HepG2 (cell line): ENCODE measurements at regions not wholly inside any gene's neighbourhood (a gene's known extent, or its start where the extent isn't known, plus 50 kb on each side); places are given as distances from the start of the nearest gene placed in this dataset.

Source experiments
- ATAC-seq: fragments of 200-7000 bp; cut with Tn5 transposase; 3 replicates; pipeline ENCODE4 v1.9.1; 2020; ENCODE audit warnings: mild to moderate bottlenecking, moderate library complexity
- BruUV-seq: library from RNA; stranded (reverse); fragments of 400-500 nt; replicated peaks from 2 replicates; lab custom pipeline; 2021; lab: Mats Ljungman, UMichigan
- CTCF ChIA-PET: fragments of 300-600 bp; formaldehyde crosslinking; extraction: SDS; loops from one replicate; lab custom pipeline; 2021; ENCODE audit warnings: low total read pairs, inconsistent platforms, low intra/inter-chr PET ratio; lab: Yijun Ruan, JAX
- POLR2A ChIA-PET: fragments of 350-600 bp; sonication (Branson Sonifier 250); formaldehyde crosslinking; loops from one replicate; lab custom pipeline; 2020; ENCODE audit warnings: antibody characterized with exemption, inconsistent platforms; lab: Yijun Ruan, JAX
- DNase-seq: peaks from one replicate; pipeline ENCODE4 v3.0.0-alpha.2; 2015; ENCODE audit warnings: low spot score
- FAIRE-seq: peaks from 3 replicates; lab custom pipeline; 2011; peaks lifted over from hg19 to GRCh38; lab: Jason Lieb, UNC
- H2AFZ ChIP-seq: one replicate; pipeline ENCODE4 v1.6.1; 2011; ENCODE audit warnings: low read length, inconsistent platforms
- H3K27ac ChIP-seq: fragments of 300-600 bp; 3 replicates; pipeline ENCODE4 v1.8.0; 2011; ENCODE audit warnings: mixed run types, mild to moderate bottlenecking, mixed read lengths, low read length, inconsistent platforms; ENCODE audit not compliant: insufficient read depth; ENCODE audit errors: extremely low read length
- H3K27me3 ChIP-seq, 2 experiments: fragments of 200-600 bp in 1 of 2; 2 replicates in 1 of 2; 3 replicates in 1 of 2; pipeline versions ENCODE4 v1.6.0 to v1.8.0; 2011; ENCODE audit warnings: low read length in 2 of 2, mild to moderate bottlenecking in 2 of 2, moderate library complexity in 2 of 2, inconsistent platforms in 1 of 2; ENCODE audit not compliant: insufficient read depth in 2 of 2, control insufficient read depth in 1 of 2
- H3K36me3 ChIP-seq, 2 experiments: fragments of 200-600 bp in 1 of 2; replicated peaks in 1 of 2; 2 replicates in 1 of 2; 3 replicates in 1 of 2; pipeline versions ENCODE4 v1.5.1 to v1.8.0; 2011; ENCODE audit warnings: low read length in 2 of 2, inconsistent platforms in 1 of 2; ENCODE audit not compliant: insufficient read depth in 2 of 2, control insufficient read depth in 1 of 2
- H3K4me1 ChIP-seq: 2 replicates; pipeline ENCODE4 v1.5.1; 2012; ENCODE audit warnings: low read length, inconsistent platforms; ENCODE audit not compliant: insufficient read depth
- H3K4me2 ChIP-seq: 2 replicates; pipeline ENCODE4 v1.6.0; 2011; ENCODE audit warnings: low read depth, low read length, inconsistent platforms
- H3K4me3 ChIP-seq, 3 experiments: fragments of 200-600 bp in 1 of 3; sonication (generic), shearing (Covaris generic) in 1 of 3; replicated peaks in 1 of 3; 2 replicates each; pipeline ENCODE4 v1.5.1; 2011 to 2016; ENCODE audit warnings: low read length in 3 of 3, inconsistent platforms in 2 of 3, low read depth in 2 of 3, mild to moderate bottlenecking in 2 of 3, control low read depth in 1 of 3, mixed read lengths in 1 of 3; ENCODE audit not compliant: insufficient read depth in 1 of 3
- H3K79me2 ChIP-seq: one replicate; pipeline ENCODE4 v1.6.1; 2011; ENCODE audit warnings: low read length, inconsistent platforms; ENCODE audit not compliant: insufficient read depth
- H3K9ac ChIP-seq: 2 replicates; pipeline ENCODE4 v1.6.0; 2011; ENCODE audit warnings: mild to moderate bottlenecking, low read depth, low read length, inconsistent platforms; ENCODE audit not compliant: insufficient read depth
- H3K9me3 ChIP-seq: 2 replicates; pipeline ENCODE4 v1.5.1; 2012; ENCODE audit warnings: mild to moderate bottlenecking, low read length
- H4K20me1 ChIP-seq: 2 replicates; pipeline ENCODE4 v1.6.0; 2011; ENCODE audit warnings: inconsistent platforms, mild to moderate bottlenecking, low read length, moderate library complexity; ENCODE audit not compliant: insufficient read depth
- ATF1 ChIP-seq: IDR thresholded peaks from 2 replicates; pipeline ENCODE4 v1.6.1; 2016; ENCODE audit warnings: mild to moderate bottlenecking, control low read depth
- ATRX ChIP-seq: sonication (generic); formaldehyde crosslinking; IDR thresholded peaks from 2 replicates; pipeline ENCODE4 v1.4.0; 2020; ENCODE audit warnings: missing genetic modification reagents, borderline replicate concordance
- BHLHE40 ChIP-seq: IDR thresholded peaks from 2 replicates; pipeline ENCODE4 v1.6.1; 2011; ENCODE audit warnings: low read length, improper control_type of control experiment
- CERS6 ChIP-seq: sonication (generic); formaldehyde crosslinking; IDR thresholded peaks from 2 replicates; pipeline ENCODE4 v1.5.0; 2020; ENCODE audit warnings: missing genetic modification reagents
- DMAP1 ChIP-seq: IDR thresholded peaks from 2 replicates; pipeline ENCODE4 v1.6.1; 2016
- SCMH1 ChIP-seq: sonication (generic); formaldehyde crosslinking; IDR thresholded peaks from 2 replicates; pipeline ENCODE4 v1.9.0; 2021; ENCODE audit warnings: missing genetic modification reagents, mild to moderate bottlenecking, borderline replicate concordance
- SMAD9 ChIP-seq: sonication (generic); formaldehyde crosslinking; IDR thresholded peaks from 2 replicates; pipeline ENCODE4 v1.5.1; 2020; ENCODE audit warnings: mild to moderate bottlenecking, missing genetic modification reagents
- SRF ChIP-seq: IDR thresholded peaks from 2 replicates; pipeline ENCODE4 v1.6.1; 2011; ENCODE audit warnings: mild to moderate bottlenecking, low read depth, low read length, moderate library complexity
- SRSF9 ChIP-seq: fragments of 200-400 bp; formaldehyde crosslinking; IDR thresholded peaks from 2 replicates; pipeline ENCODE4 v1.6.1; 2018; ENCODE audit warnings: borderline replicate concordance, mild to moderate bottlenecking, low read depth, low read length; ENCODE audit not compliant: insufficient read depth, poor library complexity, severe bottlenecking
- STAT5B ChIP-seq: sonication (generic); formaldehyde crosslinking; IDR thresholded peaks from 2 replicates; pipeline ENCODE4 v1.4.0; 2020; ENCODE audit warnings: missing genetic modification reagents
- ZC3H13 ChIP-seq: sonication (generic); formaldehyde crosslinking; IDR thresholded peaks from 2 replicates; pipeline ENCODE4 v1.8.1; 2023; ENCODE audit warnings: mild to moderate bottlenecking, missing genetic modification reagents, moderate library complexity
- ZFY ChIP-seq: sonication (generic); formaldehyde crosslinking; IDR thresholded peaks from 2 replicates; pipeline ENCODE4 v1.4.0; 2020; ENCODE audit warnings: missing genetic modification reagents
- ZNF282 ChIP-seq: fragments of 450-650 bp; IDR thresholded peaks from 2 replicates; pipeline ENCODE4 v1.6.1; 2018; ENCODE audit not compliant: partially characterized antibody
- ZNF543 ChIP-seq: sonication (generic); formaldehyde crosslinking; IDR thresholded peaks from 2 replicates; pipeline ENCODE4 v1.4.0; 2020; ENCODE audit warnings: mild to moderate bottlenecking, missing genetic modification reagents
- ZNF660 ChIP-seq: sonication (generic); formaldehyde crosslinking; IDR thresholded peaks from 2 replicates; pipeline ENCODE4 v1.5.1; 2020; ENCODE audit warnings: mild to moderate bottlenecking, low read depth, missing genetic modification reagents, borderline replicate concordance
- ZNF672 ChIP-seq: sonication (generic); formaldehyde crosslinking; IDR thresholded peaks from 2 replicates; pipeline ENCODE4 v1.8.1; 2022; ENCODE audit warnings: missing genetic modification reagents
- ZNF703 ChIP-seq: sonication (generic); formaldehyde crosslinking; IDR thresholded peaks from 2 replicates; pipeline ENCODE4 v1.5.1; 2020; ENCODE audit warnings: missing genetic modification reagents, mild to moderate bottlenecking, moderate library complexity, borderline replicate concordance
- ZNF737 ChIP-seq: sonication (generic); formaldehyde crosslinking; IDR thresholded peaks from 2 replicates; pipeline ENCODE4 v1.5.0; 2020; ENCODE audit warnings: missing genetic modification reagents, mild to moderate bottlenecking, borderline replicate concordance
- ZXDC ChIP-seq: sonication (generic); formaldehyde crosslinking; IDR thresholded peaks from 2 replicates; pipeline ENCODE4 v1.5.0; 2020; ENCODE audit warnings: mild to moderate bottlenecking, missing genetic modification reagents
- WGBS: methylation state at CpG from one replicate; pipeline ENCODE4 v1.1.6; 2017; ENCODE audit warnings: low lambda C conversion rate; 5-methylcytosine and 5-hydroxymethylcytosine counted together
- in situ Hi-C: cut with HindIII; loops from 2 replicates; pipeline ENCODE4 v1.10.0; 2017; ENCODE audit warnings: low pct_unique_long_range_greater_than_20kb; ENCODE audit not compliant: extremely low pct_ligation_motif_present
- intact Hi-C: fragments of 100-400 bp; cut with micrococcal nuclease; formaldehyde crosslinking; loops from one replicate; pipeline ENCODE4 v1.10.0; 2022; ENCODE audit not compliant: unreplicated experiment

- H3K79me2 ChIP-seq, result no peaks in the 10 kb centered on the region
- ChIA-PET POLR2A (no interaction called here), CTCF (no interaction called here)
- no peak overlapping the region for H3K4me2 ChIP-seq
- no peaks in the 10 kb centered on the region for H3K36me3 ChIP-seq
- H3K4me1 ChIP-seq, result no peaks in the 10 kb centered on the region
- no peak for DNase-seq
- ATAC-seq, result no peak
- in situ Hi-C loops (no loop called here), intact Hi-C loops (no loop called here)
- H3K4me3 ChIP-seq, result no peak overlapping the region
- no peak overlapping the region for H2AFZ ChIP-seq
- no peak overlapping the region for H3K27ac ChIP-seq
- H3K9ac ChIP-seq, result no peak overlapping the region
- H4K20me1 ChIP-seq, result no peaks in the 10 kb centered on the region
- FAIRE-seq, result no peak
- no peak for TF ChIP-seq SRSF9
- no peak for TF ChIP-seq ZNF703 (CRISPR knock-in tag)
- TF ChIP-seq ZC3H13 (CRISPR knock-in tag), result no peak
- no peak for TF ChIP-seq ZNF672 (CRISPR knock-in tag)
- TF ChIP-seq ZFY (CRISPR knock-in tag), result no peak
- no peak for TF ChIP-seq ZNF282
- TF ChIP-seq BHLHE40, result no peak
- TF ChIP-seq ZNF543 (CRISPR knock-in tag), result no peak
- no peak for TF ChIP-seq ATF1 (CRISPR knock-in tag)
- no peak for TF ChIP-seq ZNF737 (CRISPR knock-in tag)
- no peak for TF ChIP-seq SMAD9 (CRISPR knock-in tag)
- peaks cover 7% of the 10 kb centered on the region; the same call in 1 of the 2 replicates for H3K9me3 ChIP-seq
- BruUV-seq, result no TSS peak
- no peaks in the 10 kb centered on the region for H3K27me3 ChIP-seq
Measured at GRCh38 chr12:59916988-59917387, 321.2 kb downstream of the SLC16A7 start.

- intact Hi-C loops (no loop called here), in situ Hi-C loops (no loop called here)
- ChIA-PET CTCF (no interaction called here), POLR2A (no interaction called here)
- no peaks in the 10 kb centered on the region for H3K27me3 ChIP-seq
- H3K79me2 ChIP-seq, result no peaks in the 10 kb centered on the region
- H3K9ac ChIP-seq, result no peak overlapping the region
- H2AFZ ChIP-seq, result no peak overlapping the region
- DNase-seq (no peak), FAIRE-seq (no peak), ATAC-seq (no peak)
- no peak overlapping the region for H3K4me2 ChIP-seq
- H4K20me1 ChIP-seq, result no peaks in the 10 kb centered on the region
- BruUV-seq, result no TSS peak
- H3K9me3 ChIP-seq, result peaks cover 64% of the 10 kb centered on the region
- no peaks in the 10 kb centered on the region for H3K4me1 ChIP-seq
- WGBS, result 2% methylated on average over 1 of the region's 1 CpG
- H3K36me3 ChIP-seq, result no peaks in the 10 kb centered on the region
- no peak overlapping the region for H3K27ac ChIP-seq
- no peak overlapping the region for H3K4me3 ChIP-seq
- no peak for TF ChIP-seq SRF
- TF ChIP-seq ZNF660, result no peak
- TF ChIP-seq ATRX (CRISPR knock-in tag), result no peak
- TF ChIP-seq DMAP1 (CRISPR knock-in tag), result no peak
- TF ChIP-seq CERS6 (CRISPR knock-in tag), result no peak
- no peak for TF ChIP-seq SCMH1 (CRISPR knock-in tag)
- no peak for TF ChIP-seq ZXDC (CRISPR knock-in tag)
- no peak for TF ChIP-seq STAT5B
Measured at GRCh38 chr12:59927032-59927431, 331.2 kb downstream of the SLC16A7 start.
